HFFc6 (cell line): ENCODE measurements at regions not wholly inside any gene's neighbourhood (a gene's known extent, or its start where the extent isn't known, plus 50 kb on each side); places are given as distances from the start of the nearest gene placed in this dataset.

Experiments used
- DNase-seq: peaks from one replicate; pipeline ENCODE4 v3.0.0-alpha.2; 2018
- H3K27ac Mint-ChIP-seq: 2 replicates; pipeline ENCODE4 v1.8.0; 2020; ENCODE audit warnings: mild to moderate bottlenecking, mixed read lengths
- H3K27me3 Mint-ChIP-seq: 2 replicates; pipeline ENCODE4 v1.8.0; 2021; ENCODE audit warnings: mild to moderate bottlenecking, moderate library complexity, mixed read lengths; ENCODE audit not compliant: insufficient read depth
- H3K36me3 Mint-ChIP-seq: 2 replicates; pipeline ENCODE4 v1.8.0; 2021; ENCODE audit warnings: low read depth, mixed read lengths
- H3K4me1 Mint-ChIP-seq: 2 replicates; pipeline ENCODE4 v1.8.0; 2020; ENCODE audit warnings: low read depth, mixed read lengths
- H3K4me3 Mint-ChIP-seq: 2 replicates; pipeline ENCODE4 v1.8.0; 2020; ENCODE audit warnings: mild to moderate bottlenecking, moderate library complexity, mixed read lengths
- H3K9me3 Mint-ChIP-seq: 2 replicates; pipeline ENCODE4 v1.8.0; 2020; ENCODE audit warnings: mild to moderate bottlenecking, mixed read lengths
- CTCF ChIP-seq: fragments of 200-600 bp; sonication (generic); IDR thresholded peaks from 2 replicates; pipeline ENCODE4 v1.5.0; 2021; ENCODE audit warnings: antibody characterized with exemption, mild to moderate bottlenecking

DNA sequence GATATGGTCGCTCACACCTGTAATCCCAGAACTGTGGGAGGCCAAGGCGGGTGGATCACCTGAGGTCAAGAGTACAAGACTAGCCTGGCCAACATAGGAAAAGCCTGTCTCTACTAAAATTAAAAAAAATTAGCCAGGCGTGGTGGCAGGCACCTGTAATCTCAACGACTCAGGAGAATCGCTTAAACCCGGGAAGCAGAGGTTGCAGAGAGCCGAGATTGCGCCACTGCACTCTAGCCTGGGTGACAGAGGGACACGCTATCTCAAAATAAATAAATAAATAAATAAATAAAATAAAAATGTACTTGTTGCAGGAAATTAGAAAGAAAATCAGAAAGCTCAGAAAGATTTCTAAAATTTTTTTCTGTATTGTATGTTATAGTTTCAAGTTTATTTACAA, 113.9 kb downstream of the LITAF start:
- H3K4me3 Mint-ChIP-seq = no peak overlapping the region
- TF ChIP-seq CTCF = no peak
- no peak for DNase-seq
- H3K27ac Mint-ChIP-seq = no peak overlapping the region
- no peaks in the 10 kb centered on the region for H3K9me3 Mint-ChIP-seq
- H3K36me3 Mint-ChIP-seq = no peaks in the 10 kb centered on the region
- peaks cover 15% of the 10 kb centered on the region for H3K4me1 Mint-ChIP-seq
- peaks cover 10% of the 10 kb centered on the region for H3K27me3 Mint-ChIP-seq

GRCh38 chr16:11473728-11474127, 113.0 kb downstream of the LITAF start:
- Mint-ChIP-seq H3K4me3 (no peak overlapping the region), H3K27me3 (peaks cover 12% of the 10 kb centered on the region), H3K27ac (no peak overlapping the region), H3K9me3 (no peaks in the 10 kb centered on the region), H3K36me3 (no peaks in the 10 kb centered on the region), H3K4me1 (peaks cover 15% of the 10 kb centered on the region)
- no peak for DNase-seq
- TF ChIP-seq CTCF = no peak

DNA sequence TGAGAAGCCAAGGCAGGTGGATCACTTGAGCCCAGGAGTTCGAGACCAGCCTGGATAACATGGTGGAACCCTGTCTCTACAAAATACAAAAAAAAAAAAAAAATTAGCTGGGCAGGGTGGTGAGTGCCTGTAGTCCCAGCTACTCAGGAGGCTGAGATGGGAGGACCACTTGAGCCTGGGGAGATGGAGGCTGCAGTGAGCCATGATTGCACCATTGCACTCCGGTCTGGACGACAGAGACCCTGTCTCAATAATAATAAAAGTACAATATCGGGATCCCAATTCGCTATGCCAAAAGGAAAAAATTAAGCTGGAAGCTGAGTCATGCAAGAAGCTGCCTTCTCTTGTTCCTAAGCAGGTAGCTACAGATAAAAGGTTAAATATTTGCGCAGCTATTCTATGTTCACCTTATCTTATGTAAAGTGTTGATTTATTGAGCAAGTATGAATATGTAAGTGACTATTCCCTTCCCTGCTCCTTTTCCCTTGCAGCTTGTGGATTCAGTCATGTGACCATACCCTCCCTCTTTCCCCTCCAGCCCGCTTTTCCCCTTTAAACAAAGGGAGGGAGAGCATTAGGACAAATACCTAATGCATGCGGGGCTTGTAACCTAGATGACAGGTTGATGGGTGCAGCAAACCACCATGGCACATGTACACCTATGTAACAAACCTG, 112.0 kb downstream of the LITAF start:
- no peak overlapping the region for H3K4me3 Mint-ChIP-seq
- H3K27ac Mint-ChIP-seq = no peak overlapping the region
- no peaks in the 10 kb centered on the region for H3K9me3 Mint-ChIP-seq
- no peak for TF ChIP-seq CTCF
- H3K4me1 Mint-ChIP-seq = peaks cover 15% of the 10 kb centered on the region
- no peak for DNase-seq
- H3K36me3 Mint-ChIP-seq = no peaks in the 10 kb centered on the region
- peaks cover 10% of the 10 kb centered on the region for H3K27me3 Mint-ChIP-seq

- no peak overlapping the region for H3K4me3 Mint-ChIP-seq
- no peak overlapping the region for H3K27ac Mint-ChIP-seq
- H3K27me3 Mint-ChIP-seq = peaks cover 12% of the 10 kb centered on the region
- H3K9me3 Mint-ChIP-seq = no peaks in the 10 kb centered on the region
- H3K4me1 Mint-ChIP-seq = peaks cover 7% of the 10 kb centered on the region
- DNase-seq = no peak
- no peak for TF ChIP-seq CTCF
- no peaks in the 10 kb centered on the region for H3K36me3 Mint-ChIP-seq
These were observed 110.7 kb downstream of the LITAF start for GRCh38 chr16:11475896-11476630.

- TF ChIP-seq CTCF = no peak
- H3K9me3 Mint-ChIP-seq = no peaks in the 10 kb centered on the region
- no peak for DNase-seq
These were observed 110.0 kb downstream of the LITAF start for GRCh38 chr16:11476676-11477075.

More at GRCh38 chr16:11476676-11477075, 110.0 kb downstream of the LITAF start:
- H3K27me3 Mint-ChIP-seq = peaks cover 12% of the 10 kb centered on the region
- H3K4me3 Mint-ChIP-seq = no peak overlapping the region
- peaks cover 1% of the 10 kb centered on the region for H3K4me1 Mint-ChIP-seq
- no peak overlapping the region for H3K27ac Mint-ChIP-seq
- no peaks in the 10 kb centered on the region for H3K36me3 Mint-ChIP-seq
